Karpas-422 (cell line): ENCODE measurements at regions not wholly inside any gene's neighbourhood (a gene's known extent, or its start where the extent isn't known, plus 50 kb on each side); places are given as distances from the start of the nearest gene placed in this dataset.
"Not testable (repeated sequence)": the region's sequence is repeated elsewhere in the genome, so short reads cannot be mapped to it uniquely, and the experiment has no call there.

ENCODE experiments used
- DNase-seq: peaks from one replicate; pipeline ENCODE4 v3.0.0-alpha.2; 2015
- H2AFZ ChIP-seq: fragments of 200-600 bp; sonication (generic); 2 replicates; pipeline ENCODE4 v1.6.1; 2014; ENCODE audit warnings: antibody characterized with exemption, low read length, mixed read lengths
- H3K27ac ChIP-seq: fragments of 200-600 bp; sonication (generic); 2 replicates; pipeline ENCODE4 v1.5.1; 2014; ENCODE audit warnings: mild to moderate bottlenecking, low read length, moderate library complexity
- H3K27me3 ChIP-seq: fragments of 200-600 bp; sonication (generic); 2 replicates; pipeline ENCODE4 v1.6.1; 2014; ENCODE audit warnings: low read length, mixed read lengths
- H3K36me3 ChIP-seq: fragments of 200-600 bp; sonication (generic); 2 replicates; pipeline ENCODE4 v1.6.1; 2014; ENCODE audit warnings: low read length, mixed read lengths; ENCODE audit not compliant: insufficient read depth
- H3K4me1 ChIP-seq: fragments of 200-600 bp; sonication (generic); 2 replicates; pipeline ENCODE4 v1.6.1; 2014; ENCODE audit warnings: mild to moderate bottlenecking, low read length, mixed read lengths
- H3K4me2 ChIP-seq: fragments of 200-600 bp; sonication (generic); 2 replicates; pipeline ENCODE4 v1.6.1; 2014; ENCODE audit warnings: low read length, low read depth, mild to moderate bottlenecking; ENCODE audit not compliant: poor library complexity, severe bottlenecking
- H3K4me3 ChIP-seq: fragments of 200-600 bp; sonication (generic); 2 replicates; pipeline ENCODE4 v1.5.1; 2014; ENCODE audit warnings: mild to moderate bottlenecking, antibody characterized with exemption, low read length, mixed read lengths
- H3K79me2 ChIP-seq: fragments of 200-600 bp; sonication (generic); 2 replicates; pipeline ENCODE4 v1.6.1; 2014; ENCODE audit warnings: mild to moderate bottlenecking, low read length, mixed read lengths
- H3K9ac ChIP-seq: fragments of 200-600 bp; sonication (generic); 2 replicates; pipeline ENCODE4 v1.6.0; 2014; ENCODE audit warnings: low read length
- H3K9me2 ChIP-seq: fragments of 200-600 bp; sonication (generic), shearing (Covaris generic); replicated peaks from 2 replicates; pipeline ENCODE4 v1.6.0; 2014; ENCODE audit warnings: mild to moderate bottlenecking, low read length, moderate library complexity; ENCODE audit not compliant: insufficient read depth
- H3K9me3 ChIP-seq: fragments of 300-700, 200-600 bp; sonication (generic); 2 replicates; pipeline ENCODE4 v1.6.1; 2014; ENCODE audit warnings: low read length, mixed read lengths
- H4K20me1 ChIP-seq: fragments of 200-600 bp; sonication (generic); 2 replicates; pipeline ENCODE4 v1.6.1; 2014; ENCODE audit warnings: mild to moderate bottlenecking, antibody characterized with exemption, low read length, low read depth; ENCODE audit not compliant: insufficient read depth

DNA sequence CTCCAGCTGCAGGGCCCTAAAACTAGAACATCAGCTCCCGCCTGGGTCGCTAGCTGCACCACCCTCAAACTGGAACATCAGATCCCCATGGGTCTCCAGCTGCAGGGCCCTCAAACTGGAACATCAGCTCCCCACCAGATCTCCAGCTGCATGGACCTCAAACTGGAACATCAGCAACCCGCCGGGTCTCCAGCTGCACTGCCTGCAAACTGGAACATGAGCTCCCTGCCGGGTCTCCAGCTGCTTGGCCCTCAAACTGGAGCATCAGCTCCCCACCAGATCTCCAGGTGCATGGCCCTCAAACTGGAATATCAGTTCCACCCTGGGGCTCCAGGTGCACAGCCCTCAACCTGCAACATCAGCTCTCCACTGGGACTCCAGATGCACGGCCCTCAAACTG lies 82.7 kb downstream of the TFRC start:
- not testable (repeated sequence) for H3K27ac ChIP-seq, H3K9me2 ChIP-seq, DNase-seq

DNA sequence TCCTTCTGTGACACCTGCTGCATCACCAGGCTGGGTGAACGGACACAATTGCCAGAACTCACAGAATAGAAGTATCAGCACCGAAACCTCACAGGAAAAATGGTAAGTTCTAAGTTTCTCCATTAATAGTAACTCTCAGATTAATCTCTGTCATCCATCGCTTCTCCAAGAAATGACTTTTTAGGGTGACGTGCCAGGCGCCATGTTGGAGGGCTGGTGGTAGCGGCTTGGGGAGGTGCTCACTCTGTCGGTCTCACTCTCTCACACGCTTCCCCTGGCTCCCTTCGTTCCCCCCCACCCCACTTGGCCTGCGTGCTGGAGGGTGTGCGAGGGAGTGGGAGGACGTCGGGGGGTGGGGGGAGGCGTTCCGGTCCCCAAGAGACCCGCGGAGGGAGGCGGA lies 85.6 kb downstream of the TFRC start:
- H3K9me2 ChIP-seq, H3K36me3 ChIP-seq, H3K79me2 ChIP-seq, H3K4me1 ChIP-seq, H3K27me3 ChIP-seq, H2AFZ ChIP-seq, H4K20me1 ChIP-seq, DNase-seq, H3K4me2 ChIP-seq, H3K27ac ChIP-seq, H3K9ac ChIP-seq, H3K9me3 ChIP-seq, H3K4me3 ChIP-seq: not testable (repeated sequence)

More for the DNA sequence above, 82.7 kb downstream of the TFRC start:
- not testable (repeated sequence) for H3K9ac ChIP-seq, H3K79me2 ChIP-seq, H4K20me1 ChIP-seq, H3K36me3 ChIP-seq, H3K27me3 ChIP-seq, H3K4me2 ChIP-seq, H3K4me3 ChIP-seq, H3K9me3 ChIP-seq, H3K4me1 ChIP-seq, H2AFZ ChIP-seq

GRCh38 chr3:195994343-195994742 lies 86.0 kb upstream of the TNK2 start:
- not testable (repeated sequence) for H3K79me2 ChIP-seq
- DNase-seq = peak; percentile 80

DNA sequence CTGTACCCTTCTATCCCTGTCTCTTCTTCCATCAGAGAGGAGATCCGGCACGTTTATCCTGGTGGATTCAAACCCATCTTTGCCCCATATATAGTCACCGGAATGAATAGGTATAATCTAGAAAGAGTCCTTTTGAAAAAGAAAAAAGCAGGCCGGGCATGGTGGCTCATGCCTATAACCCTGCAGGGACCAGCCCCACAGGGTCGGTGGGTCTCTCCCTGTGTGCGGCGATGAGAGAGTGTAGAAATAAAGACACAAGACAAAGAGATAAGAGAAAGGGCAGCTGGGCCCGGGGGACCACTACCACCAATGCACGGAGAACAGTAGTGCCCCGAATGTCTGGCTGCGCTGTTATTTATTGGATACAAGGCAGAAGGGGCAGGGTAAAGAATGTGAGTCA lies 85.3 kb upstream of the TNK2 start:
- not testable (repeated sequence) for H3K27ac ChIP-seq, H3K9ac ChIP-seq, H3K9me3 ChIP-seq, H3K4me2 ChIP-seq, H3K27me3 ChIP-seq, H2AFZ ChIP-seq, H3K36me3 ChIP-seq, H3K4me3 ChIP-seq, H3K79me2 ChIP-seq, H3K4me1 ChIP-seq, H3K9me2 ChIP-seq, H4K20me1 ChIP-seq, DNase-seq

More at GRCh38 chr3:195994343-195994742, 86.0 kb upstream of the TNK2 start:
- H3K4me2 ChIP-seq, H2AFZ ChIP-seq, H4K20me1 ChIP-seq, H3K4me3 ChIP-seq, H3K27me3 ChIP-seq, H3K36me3 ChIP-seq, H3K4me1 ChIP-seq, H3K9me3 ChIP-seq, H3K27ac ChIP-seq, H3K9me2 ChIP-seq, H3K9ac ChIP-seq: not testable (repeated sequence)

- H3K4me3 ChIP-seq, DNase-seq, H3K27me3 ChIP-seq, H2AFZ ChIP-seq, H4K20me1 ChIP-seq, H3K36me3 ChIP-seq, H3K9me3 ChIP-seq, H3K27ac ChIP-seq, H3K9ac ChIP-seq, H3K4me1 ChIP-seq, H3K9me2 ChIP-seq, H3K79me2 ChIP-seq, H3K4me2 ChIP-seq: not testable (repeated sequence)
Observed at GRCh38 chr3:195992956-195993595, 84.7 kb upstream of the TNK2 start.

DNA sequence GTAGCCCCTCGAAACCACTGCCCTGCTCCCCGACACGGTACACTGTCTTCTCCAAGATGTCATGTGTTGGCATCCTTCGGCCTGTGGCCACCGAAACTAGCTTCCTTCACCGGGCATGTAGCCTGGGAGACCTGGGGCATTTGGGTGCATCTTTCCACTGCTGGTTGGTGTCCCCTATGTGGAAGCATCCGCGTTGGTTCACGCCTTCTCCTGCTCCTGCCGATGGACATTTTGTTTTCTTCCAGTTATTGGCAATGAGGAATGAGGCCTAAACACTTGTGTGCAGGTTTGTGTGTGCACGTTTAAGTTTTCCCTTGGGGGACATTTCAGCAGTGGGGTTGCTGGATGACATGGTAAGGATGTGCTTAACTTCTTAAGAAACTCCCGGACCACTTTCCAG lies 83.6 kb upstream of the TNK2 start:
- not testable (repeated sequence) for DNase-seq

GRCh38 chr3:195991243-195991642 lies 82.9 kb upstream of the TNK2 start:
- H2AFZ ChIP-seq, H3K9me3 ChIP-seq, H3K27ac ChIP-seq, H3K4me1 ChIP-seq, DNase-seq, H3K27me3 ChIP-seq, H3K4me3 ChIP-seq, H3K9me2 ChIP-seq, H4K20me1 ChIP-seq, H3K36me3 ChIP-seq: not testable (repeated sequence)
- Histone ChIP-seq H3K9ac (0 out of 2 replicates have a peak overlapping the region, but pooled peaks have one; percentile 77), H3K4me2 (peak overlapping the region; percentile 95), H3K79me2 (peaks cover 15% of the 10 kb centered on the region)

More for the DNA sequence above, 83.6 kb upstream of the TNK2 start:
- not testable (repeated sequence) for H3K9me3 ChIP-seq, H3K4me1 ChIP-seq, H3K4me2 ChIP-seq, H3K36me3 ChIP-seq, H3K9me2 ChIP-seq, H3K27ac ChIP-seq, H3K27me3 ChIP-seq, H3K9ac ChIP-seq, H4K20me1 ChIP-seq, H2AFZ ChIP-seq, H3K4me3 ChIP-seq
- H3K79me2 ChIP-seq = peaks cover 10% of the 10 kb centered on the region

DNA sequence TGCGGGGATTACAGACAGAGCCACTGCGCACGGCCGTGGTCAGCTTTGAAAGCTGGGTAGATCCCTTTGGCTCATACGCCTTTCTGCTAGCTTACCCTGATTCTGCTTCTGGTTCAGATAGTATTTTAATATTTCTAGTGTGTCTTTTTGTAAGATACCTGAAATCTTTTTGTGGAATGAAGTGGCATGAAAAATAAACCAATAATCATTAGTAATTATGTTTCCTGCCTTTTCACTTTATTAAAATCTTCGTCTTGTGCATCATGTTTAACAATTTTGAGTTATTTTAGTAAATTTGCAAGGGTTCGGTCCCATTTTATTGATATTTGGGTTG lies 82.5 kb upstream of the TNK2 start:
- peaks cover 15% of the 10 kb centered on the region for H3K79me2 ChIP-seq
- peak overlapping the region; percentile 99 for H2AFZ ChIP-seq
- H3K27ac ChIP-seq, H3K4me1 ChIP-seq, H3K36me3 ChIP-seq, H3K9me3 ChIP-seq, H3K9me2 ChIP-seq, H3K27me3 ChIP-seq, H4K20me1 ChIP-seq, DNase-seq: not testable (repeated sequence)
- peak overlapping the region; percentile 95 for H3K4me2 ChIP-seq
- H3K4me3 ChIP-seq = peak overlapping the region; percentile 76
- peak overlapping the region; percentile 77 for H3K9ac ChIP-seq
